HepG2 (cell line): ENCODE measurements at regions not wholly inside any gene's neighbourhood (a gene's known extent, or its start where the extent isn't known, plus 50 kb on each side); places are given as distances from the start of the nearest gene placed in this dataset.
A peak's percentile ranks its signal among the peaks of the same experiment; 100 is the strongest.

Experiments used
- ATAC-seq: fragments of 200-7000 bp; cut with Tn5 transposase; 3 replicates; pipeline ENCODE4 v1.9.1; 2020; ENCODE audit warnings: mild to moderate bottlenecking, moderate library complexity
- BruUV-seq: library from RNA; stranded (reverse); fragments of 400-500 nt; replicated peaks from 2 replicates; lab custom pipeline; 2021; lab: Mats Ljungman, UMichigan
- CTCF ChIA-PET: fragments of 300-600 bp; formaldehyde crosslinking; extraction: SDS; loops from one replicate; lab custom pipeline; 2021; ENCODE audit warnings: low total read pairs, inconsistent platforms, low intra/inter-chr PET ratio; lab: Yijun Ruan, JAX
- POLR2A ChIA-PET: fragments of 350-600 bp; sonication (Branson Sonifier 250); formaldehyde crosslinking; loops from one replicate; lab custom pipeline; 2020; ENCODE audit warnings: antibody characterized with exemption, inconsistent platforms; lab: Yijun Ruan, JAX
- DNase-seq: peaks from one replicate; pipeline ENCODE4 v3.0.0-alpha.2; 2015; ENCODE audit warnings: low spot score
- FAIRE-seq: peaks from 3 replicates; lab custom pipeline; 2011; peaks lifted over from hg19 to GRCh38; lab: Jason Lieb, UNC
- H2AFZ ChIP-seq: one replicate; pipeline ENCODE4 v1.6.1; 2011; ENCODE audit warnings: low read length, inconsistent platforms
- H3K27ac ChIP-seq: fragments of 300-600 bp; 3 replicates; pipeline ENCODE4 v1.8.0; 2011; ENCODE audit warnings: mixed run types, mild to moderate bottlenecking, mixed read lengths, low read length, inconsistent platforms; ENCODE audit not compliant: insufficient read depth; ENCODE audit errors: extremely low read length
- H3K27me3 ChIP-seq, 2 experiments: fragments of 200-600 bp in 1 of 2; 2 replicates in 1 of 2; 3 replicates in 1 of 2; pipeline versions ENCODE4 v1.6.0 to v1.8.0; 2011; ENCODE audit warnings: low read length in 2 of 2, mild to moderate bottlenecking in 2 of 2, moderate library complexity in 2 of 2, inconsistent platforms in 1 of 2; ENCODE audit not compliant: insufficient read depth in 2 of 2, control insufficient read depth in 1 of 2
- H3K36me3 ChIP-seq, 2 experiments: fragments of 200-600 bp in 1 of 2; replicated peaks in 1 of 2; 2 replicates in 1 of 2; 3 replicates in 1 of 2; pipeline versions ENCODE4 v1.5.1 to v1.8.0; 2011; ENCODE audit warnings: low read length in 2 of 2, inconsistent platforms in 1 of 2; ENCODE audit not compliant: insufficient read depth in 2 of 2, control insufficient read depth in 1 of 2
- H3K4me1 ChIP-seq: 2 replicates; pipeline ENCODE4 v1.5.1; 2012; ENCODE audit warnings: low read length, inconsistent platforms; ENCODE audit not compliant: insufficient read depth
- H3K4me2 ChIP-seq: 2 replicates; pipeline ENCODE4 v1.6.0; 2011; ENCODE audit warnings: low read depth, low read length, inconsistent platforms
- H3K4me3 ChIP-seq, 3 experiments: fragments of 200-600 bp in 1 of 3; sonication (generic), shearing (Covaris generic) in 1 of 3; replicated peaks in 1 of 3; 2 replicates each; pipeline ENCODE4 v1.5.1; 2011 to 2016; ENCODE audit warnings: low read length in 3 of 3, inconsistent platforms in 2 of 3, low read depth in 2 of 3, mild to moderate bottlenecking in 2 of 3, control low read depth in 1 of 3, mixed read lengths in 1 of 3; ENCODE audit not compliant: insufficient read depth in 1 of 3
- H3K79me2 ChIP-seq: one replicate; pipeline ENCODE4 v1.6.1; 2011; ENCODE audit warnings: low read length, inconsistent platforms; ENCODE audit not compliant: insufficient read depth
- H3K9ac ChIP-seq: 2 replicates; pipeline ENCODE4 v1.6.0; 2011; ENCODE audit warnings: mild to moderate bottlenecking, low read depth, low read length, inconsistent platforms; ENCODE audit not compliant: insufficient read depth
- H3K9me3 ChIP-seq: 2 replicates; pipeline ENCODE4 v1.5.1; 2012; ENCODE audit warnings: mild to moderate bottlenecking, low read length
- H4K20me1 ChIP-seq: 2 replicates; pipeline ENCODE4 v1.6.0; 2011; ENCODE audit warnings: inconsistent platforms, mild to moderate bottlenecking, low read length, moderate library complexity; ENCODE audit not compliant: insufficient read depth
- AGO1 ChIP-seq: fragments of 200-400 bp; formaldehyde crosslinking; IDR thresholded peaks from 2 replicates; pipeline ENCODE4 v1.6.1; 2017; ENCODE audit warnings: mild to moderate bottlenecking, low read depth, low read length, moderate library complexity; ENCODE audit not compliant: poor library complexity, severe bottlenecking
- ATF7 ChIP-seq, 2 experiments: fragments of 450-650 bp in 1 of 2; sonication (generic) in 1 of 2; formaldehyde crosslinking in 1 of 2; IDR thresholded peaks; 2 replicates each; pipeline versions ENCODE4 v1.4.0 to v1.6.1; 2016 to 2020; ENCODE audit warnings: antibody characterized with exemption in 1 of 2, mild to moderate bottlenecking in 1 of 2, missing genetic modification reagents in 1 of 2
- KLF13 ChIP-seq: sonication (generic); formaldehyde crosslinking; IDR thresholded peaks from 2 replicates; pipeline ENCODE4 v1.4.0; 2020; ENCODE audit warnings: mild to moderate bottlenecking, missing genetic modification reagents
- KMT2B ChIP-seq: IDR thresholded peaks from 2 replicates; pipeline ENCODE4 v1.6.1; 2016; ENCODE audit warnings: missing genetic modification reagents, missing compliant biosample characterization
- MAFF ChIP-seq: IDR thresholded peaks from 2 replicates; pipeline ENCODE4 v1.6.1; 2011; ENCODE audit warnings: low read depth, low read length, improper control_type of control experiment
- MAFK ChIP-seq, 2 experiments: IDR thresholded peaks in 1 of 2; conservative IDR thresholded peaks in 1 of 2; 2 replicates each; pipeline ENCODE4 v1.6.1; 2011; ENCODE audit warnings: improper control_type of control experiment in 2 of 2, low read length in 2 of 2
- PBX2 ChIP-seq: IDR thresholded peaks from 2 replicates; pipeline ENCODE4 v1.6.1; 2016; ENCODE audit warnings: control low read depth
- SMAD1 ChIP-seq: sonication (generic); formaldehyde crosslinking; IDR thresholded peaks from 2 replicates; pipeline ENCODE4 v1.4.0; 2020; ENCODE audit warnings: missing genetic modification reagents, low read depth, mild to moderate bottlenecking, borderline replicate concordance
- SOX13 ChIP-seq, 3 experiments: fragments of 450-650 bp in 1 of 3; sonication (generic) in 1 of 3; formaldehyde crosslinking in 1 of 3; IDR thresholded peaks in 2 of 3; conservative IDR thresholded peaks in 1 of 3; 2 replicates each; pipeline versions ENCODE4 v1.5.0 to v1.6.1; 2016 to 2020; ENCODE audit warnings: antibody characterized with exemption in 1 of 3, mild to moderate bottlenecking in 1 of 3, missing compliant biosample characterization in 1 of 3, missing genetic modification reagents in 1 of 3, moderate library complexity in 1 of 3
- ZBTB42 ChIP-seq: sonication (generic); formaldehyde crosslinking; IDR thresholded peaks from 2 replicates; pipeline ENCODE4 v1.5.0; 2020; ENCODE audit warnings: mild to moderate bottlenecking, missing genetic modification reagents
- ZKSCAN8 ChIP-seq: IDR thresholded peaks from 2 replicates; pipeline ENCODE4 v1.6.1; 2016; ENCODE audit warnings: borderline replicate concordance, missing genetic modification reagents, missing compliant biosample characterization
- ZNF362 ChIP-seq: sonication (generic); formaldehyde crosslinking; IDR thresholded peaks from 2 replicates; pipeline ENCODE4 v1.4.0; 2020; ENCODE audit warnings: missing genetic modification reagents, mild to moderate bottlenecking, borderline replicate concordance
- ZNF567 ChIP-seq: sonication (generic); formaldehyde crosslinking; IDR thresholded peaks from 2 replicates; pipeline ENCODE4 v1.8.1; 2023; ENCODE audit warnings: mild to moderate bottlenecking, missing genetic modification reagents, borderline replicate concordance
- ZNF577 ChIP-seq: sonication (generic); formaldehyde crosslinking; IDR thresholded peaks from 2 replicates; pipeline ENCODE4 v1.4.0; 2020; ENCODE audit warnings: mild to moderate bottlenecking, low read depth, missing genetic modification reagents, borderline replicate concordance
- ZNF589 ChIP-seq: sonication (generic); formaldehyde crosslinking; conservative IDR thresholded peaks from 2 replicates; pipeline ENCODE4 v1.8.0; 2022; ENCODE audit warnings: mild to moderate bottlenecking, moderate library complexity, missing genetic modification reagents
- ZNF816 ChIP-seq: sonication (generic); formaldehyde crosslinking; IDR thresholded peaks from 2 replicates; pipeline ENCODE4 v1.8.0; 2022; ENCODE audit warnings: missing genetic modification reagents, mild to moderate bottlenecking, borderline replicate concordance
- WGBS: methylation state at CpG from one replicate; pipeline ENCODE4 v1.1.6; 2017; ENCODE audit warnings: low lambda C conversion rate; 5-methylcytosine and 5-hydroxymethylcytosine counted together
- in situ Hi-C: cut with HindIII; loops from 2 replicates; pipeline ENCODE4 v1.10.0; 2017; ENCODE audit warnings: low pct_unique_long_range_greater_than_20kb; ENCODE audit not compliant: extremely low pct_ligation_motif_present
- intact Hi-C: fragments of 100-400 bp; cut with micrococcal nuclease; formaldehyde crosslinking; loops from one replicate; pipeline ENCODE4 v1.10.0; 2022; ENCODE audit not compliant: unreplicated experiment

GRCh38 chr5:163135849-163136248 lies 301.5 kb upstream of the CCNG1 start:
- POLR2A ChIA-PET: no interaction called here
- FAIRE-seq (no peak), ATAC-seq (no peak)

GRCh38 chr5:163161512-163161911 lies 275.9 kb upstream of the CCNG1 start:
- intact Hi-C loops (no loop called here), in situ Hi-C loops (no loop called here)
- TF ChIP-seq ATF7 (IDR thresholded peaks at IDR 0.05): peak; percentile 84
- no peak for TF ChIP-seq ATF7 (CRISPR knock-in tag; IDR thresholded peaks at IDR 0.05)
- no peak for TF ChIP-seq SOX13 (IDR thresholded peaks at IDR 0.05)
- no peak for TF ChIP-seq SOX13 (CRISPR knock-in tag; conservative IDR thresholded peaks at IDR 0.05 in 1 of 2, IDR thresholded peaks at IDR 0.05 in 1 of 2)
- no peak for TF ChIP-seq ZBTB42 (CRISPR knock-in tag)
- no peak for TF ChIP-seq ZNF816 (CRISPR knock-in tag)
- no peak for TF ChIP-seq SMAD1 (CRISPR knock-in tag)
- no peak for TF ChIP-seq PBX2 (CRISPR knock-in tag)
- TF ChIP-seq KMT2B (CRISPR knock-in tag): no peak
- Histone ChIP-seq H2AFZ (no peak overlapping the region), H4K20me1 (no peaks in the 10 kb centered on the region), H3K79me2 (no peaks in the 10 kb centered on the region), H3K36me3 (no peaks in the 10 kb centered on the region), H3K4me1 (no peaks in the 10 kb centered on the region), H3K9ac (no peak overlapping the region), H3K27ac (no peak overlapping the region), H3K9me3 (peaks cover 5% of the 10 kb centered on the region; the same call in 1 of the 2 replicates), H3K27me3 (no peaks in the 10 kb centered on the region), H3K4me3 (no peak overlapping the region), H3K4me2 (no peak overlapping the region)
- BruUV-seq: no TSS peak
- no peak for FAIRE-seq
- no peak for DNase-seq
- ATAC-seq: no peak
- CTCF ChIA-PET: no interaction called here
- POLR2A ChIA-PET: no interaction called here

More at GRCh38 chr5:163135849-163136248, 301.5 kb upstream of the CCNG1 start:
- TF ChIP-seq ZNF567 (CRISPR knock-in tag): no peak
- no peak for TF ChIP-seq ZNF362 (CRISPR knock-in tag)
- TF ChIP-seq AGO1: no peak
- no peak for TF ChIP-seq ZNF577 (CRISPR knock-in tag)
- TF ChIP-seq KLF13 (CRISPR knock-in tag): no peak
- no peak for TF ChIP-seq ZKSCAN8 (CRISPR knock-in tag)
- peak; percentile 33 to 84; a peak in 3 of 4 replicates for TF ChIP-seq MAFK (conservative IDR thresholded peaks at IDR 0.05 in 1 of 2, IDR thresholded peaks at IDR 0.05 in 1 of 2; ENCODE audit: low read length in 2 of 2)
- no peak for TF ChIP-seq ZNF589 (CRISPR knock-in tag)
- TF ChIP-seq MAFF: peak; percentile 71
- no peaks in the 10 kb centered on the region for H3K4me1 ChIP-seq
- intact Hi-C loops (no loop called here), in situ Hi-C loops (no loop called here)
- H3K9me3 ChIP-seq: peaks cover 25% of the 10 kb centered on the region; the same call in 1 of the 2 replicates
- no peaks in the 10 kb centered on the region for H3K27me3 ChIP-seq
- H3K9ac ChIP-seq: no peak overlapping the region
- no peak overlapping the region for H2AFZ ChIP-seq
- H3K4me2 ChIP-seq: no peak overlapping the region
- DNase-seq: no peak
- H4K20me1 ChIP-seq: no peaks in the 10 kb centered on the region
- WGBS: 0% methylated on average over 2 of the region's 2 CpGs
- BruUV-seq: no TSS peak
- CTCF ChIA-PET: no interaction called here
- no peaks in the 10 kb centered on the region for H3K36me3 ChIP-seq
- H3K79me2 ChIP-seq: no peaks in the 10 kb centered on the region
- no peak overlapping the region for H3K4me3 ChIP-seq
- no peak overlapping the region for H3K27ac ChIP-seq
